Right renal pelvis (tissue), 4 donors: ENCODE measurements at regions not wholly inside any gene's neighbourhood (a gene's known extent, or its start where the extent isn't known, plus 50 kb on each side); places are given as distances from the start of the nearest gene placed in this dataset.
A peak's percentile ranks its signal among the peaks of the same experiment; 100 is the strongest.
"Not testable (repeated sequence)": the region's sequence is repeated elsewhere in the genome, so short reads cannot be mapped to it uniquely, and the experiment has no call there.

Experiments
- DNase-seq, 4 donors: peaks; one replicate each; pipeline ENCODE4 v3.0.0-alpha.2; 2013; ENCODE audit warnings: low read depth in 4 of 4, low spot score in 3 of 4, missing footprints in 1 of 4

GRCh38 chr6:48560408-48560807 lies 449.4 kb upstream of the PTCHD4 start:
- no peak for DNase-seq

DNA sequence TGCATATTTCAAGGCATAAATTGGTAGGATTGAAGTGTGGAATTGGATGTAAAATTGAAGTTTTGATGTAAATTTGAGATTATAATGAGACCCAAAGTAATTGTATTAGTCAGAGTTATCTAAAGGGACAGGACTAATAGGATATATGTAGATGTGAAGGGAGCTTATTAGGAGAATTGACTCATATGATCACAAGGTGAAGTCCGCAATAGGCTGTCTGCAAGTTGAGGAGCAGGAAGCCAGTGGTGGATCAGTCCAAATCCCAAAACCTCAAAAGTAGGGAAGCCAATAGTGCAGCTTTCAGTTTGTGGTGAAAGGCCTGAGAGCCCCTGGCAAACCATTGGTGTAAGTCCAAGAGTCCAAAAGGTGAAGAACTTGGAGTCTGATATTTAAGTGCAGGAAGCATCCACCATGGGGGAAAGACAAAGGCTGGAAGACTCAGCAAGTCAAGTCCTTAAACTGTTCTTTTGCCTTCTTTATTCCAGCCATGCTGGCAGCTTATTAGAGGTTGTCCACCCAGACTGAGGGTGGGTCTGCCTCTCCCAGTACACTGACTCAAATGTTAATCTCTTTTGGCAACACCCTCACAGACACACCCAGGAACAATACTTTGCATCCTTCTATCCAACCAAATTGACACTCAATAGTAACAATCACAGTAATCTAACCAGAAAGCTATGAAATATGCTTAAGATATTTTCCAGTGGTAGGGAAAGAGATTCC lies 442.6 kb upstream of the PTCHD4 start:
- DNase-seq, result no peak

DNA sequence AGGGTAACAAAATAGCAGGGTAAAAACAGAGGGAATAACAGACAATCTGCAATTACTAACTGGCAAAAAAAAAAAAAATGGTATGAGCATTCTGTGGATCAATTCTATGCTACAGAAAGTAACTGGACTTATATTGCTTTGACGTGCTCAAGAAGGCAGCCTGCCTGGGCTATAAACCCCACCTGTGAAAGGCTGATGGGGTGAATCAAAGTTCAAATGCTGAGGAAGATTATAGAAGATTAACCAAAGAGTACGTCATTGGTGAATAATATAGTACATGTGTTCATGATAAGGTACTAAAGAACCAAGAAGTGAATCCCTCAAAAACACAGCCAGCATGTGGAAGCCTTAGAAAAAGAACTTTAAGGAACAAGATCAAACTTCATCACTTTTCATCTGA lies 441.9 kb upstream of the PTCHD4 start:
- DNase-seq, result no peak

GRCh38 chr6:48550603-48551002 lies 439.6 kb upstream of the PTCHD4 start:
- no peak for DNase-seq

- no peak for DNase-seq
Measured at GRCh38 chr6:48542191-48542590, 431.2 kb upstream of the PTCHD4 start.

GRCh38 chr6:48541649-48542048 lies 430.7 kb upstream of the PTCHD4 start:
- no peak for DNase-seq

GRCh38 chr6:48535582-48536009 lies 424.6 kb upstream of the PTCHD4 start:
- no peak for DNase-seq

- DNase-seq, result not testable (repeated sequence)
Measured at GRCh38 chr6:48530978-48531377, 420.0 kb upstream of the PTCHD4 start.

- no peak for DNase-seq
Measured at GRCh38 chr6:48525849-48526248, 414.9 kb upstream of the PTCHD4 start.

DNA sequence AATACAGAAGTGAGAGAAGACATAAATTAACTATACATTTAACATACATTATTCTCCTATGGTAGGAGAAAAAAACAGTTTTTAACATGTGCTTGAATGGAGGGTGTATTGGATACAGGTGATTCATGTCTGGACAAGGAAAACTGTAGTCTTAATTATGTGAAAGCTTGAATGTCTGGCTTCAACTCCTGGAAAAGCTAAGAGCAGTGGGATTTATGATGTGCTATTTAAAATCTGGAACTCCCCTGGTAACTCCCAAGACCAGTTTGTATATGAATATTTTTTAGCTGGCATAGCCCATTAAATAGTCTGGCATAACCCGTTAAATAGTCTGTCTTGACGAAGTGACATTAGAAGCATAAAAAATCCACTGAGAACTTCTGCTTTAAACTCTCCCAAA lies 410.0 kb upstream of the PTCHD4 start:
- DNase-seq, result no peak

DNA sequence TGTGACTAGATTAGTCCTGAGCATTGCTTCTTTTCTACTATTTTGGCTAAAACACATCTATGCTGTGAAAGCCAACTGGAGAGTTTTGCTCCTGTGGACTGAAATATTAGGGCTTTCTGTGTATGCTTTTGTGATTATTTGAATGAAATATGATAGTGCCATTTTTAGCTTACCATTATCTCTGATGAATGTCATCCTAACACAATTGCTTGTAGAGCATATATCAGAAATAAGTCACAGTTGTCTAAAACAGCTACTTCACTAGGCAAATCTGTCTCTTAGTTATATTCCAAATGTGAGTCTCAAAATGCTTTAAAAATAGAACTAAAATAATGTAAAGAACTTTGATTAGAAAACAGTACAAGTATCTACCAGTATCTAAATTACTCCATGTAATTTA lies 401.4 kb upstream of the PTCHD4 start:
- no peak for DNase-seq

DNA sequence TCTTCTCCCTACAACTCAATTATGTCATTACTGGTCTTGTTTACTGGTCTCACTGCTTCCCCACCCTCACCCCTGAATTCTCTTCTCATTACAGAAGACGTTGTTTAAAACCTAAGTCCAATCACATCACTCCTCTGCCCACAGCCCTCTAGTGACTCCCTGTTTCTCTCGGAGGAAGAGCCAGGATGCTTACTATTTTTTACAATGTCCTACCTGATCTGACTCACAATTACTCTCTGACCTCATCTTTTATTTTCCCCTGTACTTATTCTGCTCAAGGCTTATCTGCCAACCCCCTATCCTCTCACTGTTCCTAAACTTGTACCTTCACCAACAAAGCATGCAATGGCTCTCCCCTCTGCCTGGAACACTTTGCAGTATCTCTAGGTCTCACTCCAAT lies 400.4 kb upstream of the PTCHD4 start:
- DNase-seq, result no peak

GRCh38 chr6:48505621-48506020 lies 394.6 kb upstream of the PTCHD4 start:
- DNase-seq, result peak in 2 of 4 donors; percentile 1 to 15

- not testable (repeated sequence) for DNase-seq
Measured at GRCh38 chr6:48493432-48493831, 382.4 kb upstream of the PTCHD4 start.

- no peak for DNase-seq
Measured at GRCh38 chr6:48490658-48491057, 379.7 kb upstream of the PTCHD4 start.

DNA sequence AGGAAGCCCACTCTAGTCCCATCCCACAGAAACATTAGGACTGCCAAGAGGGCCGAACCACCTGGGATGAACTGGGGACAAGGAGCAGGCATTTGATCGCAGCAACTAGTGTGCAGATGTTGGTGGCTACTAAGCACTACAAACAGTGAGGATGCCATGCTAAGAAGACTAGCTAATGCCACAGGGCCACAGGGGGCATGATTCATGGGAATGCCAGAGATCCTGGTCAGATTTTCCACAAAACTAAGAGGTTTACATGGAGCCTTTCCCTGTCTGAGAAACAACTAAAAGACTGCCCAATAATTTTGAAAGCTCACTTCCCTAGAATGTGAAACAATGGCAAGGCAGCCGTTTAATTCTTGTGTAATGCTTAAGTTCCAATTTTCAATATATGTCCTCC lies 375.9 kb upstream of the PTCHD4 start:
- DNase-seq, result no peak

GRCh38 chr6:48486373-48486772 lies 375.4 kb upstream of the PTCHD4 start:
- no peak for DNase-seq

DNA sequence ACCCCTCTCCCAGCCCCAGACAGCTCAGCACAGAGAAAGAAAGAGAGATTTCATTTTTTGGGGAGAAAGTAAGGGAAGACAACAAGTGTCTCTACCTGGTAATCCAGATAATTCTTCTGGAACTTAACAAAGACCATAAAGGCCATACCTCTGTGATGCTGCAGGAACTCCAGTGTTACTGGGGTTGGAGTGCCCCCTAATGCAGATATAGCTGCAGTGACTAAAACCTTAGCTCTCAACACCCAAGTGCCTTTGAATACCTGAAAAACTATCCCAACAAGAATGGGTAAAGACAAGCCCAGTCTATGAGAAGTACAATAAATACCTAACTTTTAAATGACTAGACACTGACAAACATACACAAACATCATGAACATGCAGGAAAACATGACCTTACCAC lies 365.3 kb upstream of the PTCHD4 start:
- no peak for DNase-seq

DNA sequence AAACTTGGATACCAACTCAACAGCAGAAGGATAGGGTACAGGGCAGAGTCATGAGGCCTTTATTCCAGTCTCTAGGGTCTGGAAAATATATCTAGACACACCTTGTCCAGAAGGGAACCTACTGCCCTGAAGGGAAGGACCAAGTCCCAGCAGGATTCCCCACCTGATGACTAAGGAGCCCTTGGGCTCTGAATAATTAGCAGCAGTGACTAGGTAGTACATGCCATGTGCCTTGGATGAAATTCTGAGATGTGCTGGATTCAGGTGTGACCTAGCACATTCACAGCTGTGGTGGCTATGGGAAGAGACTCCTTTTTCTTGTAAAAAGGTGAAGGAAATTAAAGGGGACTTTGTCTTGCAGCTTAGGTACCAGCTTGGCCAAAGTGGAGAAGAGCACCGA lies 364.3 kb upstream of the PTCHD4 start:
- no peak for DNase-seq

DNA sequence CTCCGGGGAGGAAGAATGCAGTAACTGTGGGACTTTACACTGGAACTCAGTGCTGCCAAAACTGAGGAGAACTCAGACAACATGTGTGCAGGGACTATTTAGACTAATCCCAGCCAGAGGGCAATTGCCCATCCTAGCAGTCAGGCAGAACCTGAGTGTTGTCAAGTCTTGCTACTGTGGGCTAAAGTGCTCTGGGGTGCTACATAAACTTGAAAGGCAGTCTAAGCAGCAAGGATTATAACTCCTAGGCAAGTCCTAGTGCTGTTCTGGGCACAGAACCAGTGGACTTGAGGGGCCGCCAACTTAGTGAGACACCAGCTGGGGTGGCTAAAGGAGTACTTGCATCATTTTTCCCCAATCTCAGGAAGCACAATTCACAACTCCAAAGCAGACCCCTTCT lies 363.8 kb upstream of the PTCHD4 start:
- DNase-seq, result no peak

DNA sequence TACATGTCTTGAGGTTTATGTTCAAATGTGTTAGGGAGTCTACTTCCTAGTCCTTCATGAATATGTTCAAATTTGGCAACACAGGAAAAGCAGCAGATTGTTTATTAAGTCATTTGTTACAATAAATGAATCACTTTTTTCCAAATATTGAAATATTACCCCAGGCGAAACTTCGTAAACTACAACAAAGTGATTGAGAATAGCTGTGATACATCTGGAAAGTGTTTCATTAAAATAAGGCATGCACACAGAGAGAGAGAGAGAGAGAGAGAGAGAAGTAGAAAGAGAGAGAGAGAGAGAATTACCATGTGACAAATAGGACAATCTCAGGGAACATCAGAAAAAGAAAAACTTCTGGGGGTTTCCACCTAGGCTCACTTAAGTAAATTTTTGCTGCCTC lies 363.1 kb upstream of the PTCHD4 start:
- no peak for DNase-seq

- no peak for DNase-seq
Measured at GRCh38 chr6:48472535-48472934, 361.5 kb upstream of the PTCHD4 start.

GRCh38 chr6:48472091-48472490 lies 361.1 kb upstream of the PTCHD4 start:
- DNase-seq, result peak in 3 of 4 donors; percentile 3 to 31 (median 12)
